Osteocyte (in vitro differentiated cells): ENCODE measurements at regions not wholly inside any gene's neighbourhood (a gene's known extent, or its start where the extent isn't known, plus 50 kb on each side); places are given as distances from the start of the nearest gene placed in this dataset.

ENCODE experiments used
- DNase-seq: peaks from one replicate; pipeline ENCODE4 v3.0.0; 2021; ENCODE audit warnings: mixed read lengths; ENCODE audit not compliant: unreplicated experiment; ENCODE audit errors: extremely low spot score
- H3K27ac Mint-ChIP-seq: one replicate; pipeline ENCODE4 v1.8.0; 2021; ENCODE audit warnings: mild to moderate bottlenecking, mixed read lengths; ENCODE audit not compliant: unreplicated experiment
- H3K27me3 Mint-ChIP-seq: one replicate; pipeline ENCODE4 v1.8.0; 2021; ENCODE audit warnings: mixed read lengths; ENCODE audit not compliant: unreplicated experiment
- H3K36me3 Mint-ChIP-seq: one replicate; pipeline ENCODE4 v1.8.0; 2021; ENCODE audit warnings: mixed read lengths; ENCODE audit not compliant: unreplicated experiment
- H3K4me1 Mint-ChIP-seq: one replicate; pipeline ENCODE4 v1.8.0; 2021; ENCODE audit warnings: mixed read lengths; ENCODE audit not compliant: unreplicated experiment
- H3K4me3 Mint-ChIP-seq: one replicate; pipeline ENCODE4 v1.8.0; 2021; ENCODE audit warnings: mild to moderate bottlenecking, moderate library complexity, mixed read lengths; ENCODE audit not compliant: unreplicated experiment
- H3K9me3 Mint-ChIP-seq: one replicate; pipeline ENCODE4 v1.8.0; 2021; ENCODE audit warnings: mixed read lengths; ENCODE audit not compliant: unreplicated experiment
- TF ChIP-seq, protein P1 (sequence below): fragments of 200-600 bp; sonication (generic); IDR thresholded peaks from 2 replicates; pipeline ENCODE4 v1.5.0; 2021; ENCODE audit warnings: antibody characterized with exemption, mild to moderate bottlenecking, moderate library complexity

DNA sequence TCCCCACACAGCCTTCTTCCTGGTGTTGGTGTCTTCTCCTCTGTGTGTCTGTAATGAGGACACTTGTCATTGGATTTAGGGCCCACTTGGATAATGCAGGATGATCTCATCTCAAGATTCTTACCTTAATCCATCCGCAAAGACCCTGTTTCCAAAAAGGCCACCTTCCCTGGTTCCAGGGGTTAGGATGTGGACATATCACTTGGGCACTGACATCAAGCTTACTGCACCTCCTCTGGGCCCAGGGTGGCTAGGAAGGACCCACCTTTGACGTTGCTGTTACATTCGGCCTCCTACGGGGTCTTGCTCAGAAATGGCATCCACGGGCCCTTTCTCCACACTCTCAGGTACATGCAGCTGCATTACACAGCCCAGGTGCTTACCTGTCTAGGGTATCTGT is 535.9 kb downstream of the BRD1 start:
- Mint-ChIP-seq H3K27ac (no peak overlapping the region), H3K4me1 (no peaks in the 10 kb centered on the region), H3K9me3 (peaks cover 16% of the 10 kb centered on the region), H3K27me3 (no peaks in the 10 kb centered on the region), H3K36me3 (no peaks in the 10 kb centered on the region), H3K4me3 (no peak overlapping the region)
- TF ChIP-seq, protein P1, sequence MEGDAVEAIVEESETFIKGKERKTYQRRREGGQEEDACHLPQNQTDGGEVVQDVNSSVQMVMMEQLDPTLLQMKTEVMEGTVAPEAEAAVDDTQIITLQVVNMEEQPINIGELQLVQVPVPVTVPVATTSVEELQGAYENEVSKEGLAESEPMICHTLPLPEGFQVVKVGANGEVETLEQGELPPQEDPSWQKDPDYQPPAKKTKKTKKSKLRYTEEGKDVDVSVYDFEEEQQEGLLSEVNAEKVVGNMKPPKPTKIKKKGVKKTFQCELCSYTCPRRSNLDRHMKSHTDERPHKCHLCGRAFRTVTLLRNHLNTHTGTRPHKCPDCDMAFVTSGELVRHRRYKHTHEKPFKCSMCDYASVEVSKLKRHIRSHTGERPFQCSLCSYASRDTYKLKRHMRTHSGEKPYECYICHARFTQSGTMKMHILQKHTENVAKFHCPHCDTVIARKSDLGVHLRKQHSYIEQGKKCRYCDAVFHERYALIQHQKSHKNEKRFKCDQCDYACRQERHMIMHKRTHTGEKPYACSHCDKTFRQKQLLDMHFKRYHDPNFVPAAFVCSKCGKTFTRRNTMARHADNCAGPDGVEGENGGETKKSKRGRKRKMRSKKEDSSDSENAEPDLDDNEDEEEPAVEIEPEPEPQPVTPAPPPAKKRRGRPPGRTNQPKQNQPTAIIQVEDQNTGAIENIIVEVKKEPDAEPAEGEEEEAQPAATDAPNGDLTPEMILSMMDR: no peak
- DNase-seq: peak; percentile 34

DNA sequence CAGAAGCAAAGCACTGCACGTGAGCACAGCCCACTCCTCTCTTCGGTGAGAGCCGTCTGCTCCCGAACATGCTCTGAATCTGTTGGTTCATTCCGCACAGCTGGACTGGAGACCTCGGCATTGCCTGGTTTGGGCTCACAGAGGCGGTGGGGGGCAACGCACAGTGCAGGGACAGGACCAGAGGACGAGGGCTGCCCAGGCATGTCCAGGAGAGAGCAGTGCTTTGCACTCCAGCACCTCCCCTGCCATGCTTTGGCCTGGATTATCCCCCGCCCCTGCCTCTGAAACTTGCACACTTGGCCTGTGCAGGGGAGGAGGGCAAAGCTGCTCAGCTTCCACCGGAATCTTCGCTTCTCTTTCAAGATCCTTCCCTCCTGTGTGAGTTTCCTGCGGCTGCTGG is 536.5 kb downstream of the BRD1 start:
- H3K9me3 Mint-ChIP-seq: peaks cover 16% of the 10 kb centered on the region

DNA sequence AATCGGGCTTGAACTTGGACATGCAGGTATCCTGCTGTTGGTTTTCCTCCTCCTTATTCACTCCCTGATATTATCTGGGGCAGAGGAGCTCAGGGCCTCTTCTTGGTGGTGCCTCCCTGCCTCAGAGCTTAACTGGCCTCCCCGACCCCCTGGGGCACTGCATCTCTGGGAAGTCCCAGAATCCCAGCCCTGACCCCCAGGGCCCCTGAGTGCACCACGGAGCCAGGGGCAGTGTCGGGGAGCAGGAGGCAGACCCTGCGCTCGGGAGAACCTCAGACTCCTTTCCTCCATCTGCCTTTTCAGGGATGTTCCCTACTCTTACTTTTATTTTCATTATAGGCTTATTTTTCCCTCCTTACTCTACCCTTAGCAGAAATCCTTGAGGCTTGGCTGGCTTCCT is 537.0 kb downstream of the BRD1 start:
- TF ChIP-seq, protein P1: no peak
- H3K36me3 Mint-ChIP-seq: no peaks in the 10 kb centered on the region
- peak; percentile 76 for DNase-seq
- no peaks in the 10 kb centered on the region for H3K27me3 Mint-ChIP-seq
- no peaks in the 10 kb centered on the region for H3K4me1 Mint-ChIP-seq
- H3K9me3 Mint-ChIP-seq: peaks cover 16% of the 10 kb centered on the region
- H3K4me3 Mint-ChIP-seq: no peak overlapping the region
- no peak overlapping the region for H3K27ac Mint-ChIP-seq

More for the DNA sequence above, 536.5 kb downstream of the BRD1 start:
- TF ChIP-seq, protein P1: no peak
- Mint-ChIP-seq H3K4me3 (no peak overlapping the region), H3K36me3 (no peaks in the 10 kb centered on the region), H3K4me1 (no peaks in the 10 kb centered on the region), H3K27ac (no peak overlapping the region), H3K27me3 (no peaks in the 10 kb centered on the region)
- DNase-seq: peak; percentile 76

DNA sequence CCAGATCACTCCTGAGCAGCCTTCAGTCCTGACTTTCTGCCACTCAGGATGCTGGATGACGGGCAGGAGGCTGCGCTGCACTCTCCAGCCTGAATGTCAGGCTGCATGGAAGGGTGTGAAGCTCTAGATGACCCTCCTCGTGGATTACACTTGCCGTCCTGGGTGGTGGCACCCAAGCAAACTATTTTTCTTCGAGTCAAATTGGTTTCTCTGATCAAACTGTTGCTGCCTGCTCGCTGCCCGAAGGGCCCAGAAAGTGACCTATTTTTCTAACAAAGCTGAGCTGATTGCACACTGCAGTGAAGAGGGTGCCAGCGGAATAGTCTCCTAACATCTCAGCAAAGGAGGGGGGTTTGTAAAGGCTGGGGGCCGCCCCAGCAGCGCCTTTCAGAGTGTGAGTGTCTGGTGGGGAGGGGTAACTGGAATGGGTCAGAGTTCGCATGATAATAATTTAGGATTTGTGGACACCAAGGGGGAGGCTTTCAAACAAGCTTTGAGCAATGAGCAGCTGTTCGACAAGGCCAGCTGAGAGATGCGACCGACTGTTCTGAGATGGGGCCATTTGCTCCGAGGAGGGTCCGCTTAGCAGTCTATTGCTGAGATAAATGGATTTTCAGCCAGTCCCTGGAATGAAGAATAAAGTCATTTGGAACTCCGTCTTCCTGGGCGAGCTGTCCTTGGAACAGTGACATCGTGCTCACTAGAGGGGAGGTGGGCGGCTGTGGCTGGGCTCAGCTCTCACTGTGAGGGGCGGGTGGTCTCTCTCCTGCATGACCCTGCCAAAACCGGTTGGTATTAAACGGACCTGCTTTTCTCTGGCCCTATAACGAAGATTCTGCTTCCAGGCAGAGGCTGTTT is 537.6 kb downstream of the BRD1 start:
- Mint-ChIP-seq H3K27ac (no peak overlapping the region), H3K27me3 (no peaks in the 10 kb centered on the region)
- DNase-seq: peak; percentile 78

DNA sequence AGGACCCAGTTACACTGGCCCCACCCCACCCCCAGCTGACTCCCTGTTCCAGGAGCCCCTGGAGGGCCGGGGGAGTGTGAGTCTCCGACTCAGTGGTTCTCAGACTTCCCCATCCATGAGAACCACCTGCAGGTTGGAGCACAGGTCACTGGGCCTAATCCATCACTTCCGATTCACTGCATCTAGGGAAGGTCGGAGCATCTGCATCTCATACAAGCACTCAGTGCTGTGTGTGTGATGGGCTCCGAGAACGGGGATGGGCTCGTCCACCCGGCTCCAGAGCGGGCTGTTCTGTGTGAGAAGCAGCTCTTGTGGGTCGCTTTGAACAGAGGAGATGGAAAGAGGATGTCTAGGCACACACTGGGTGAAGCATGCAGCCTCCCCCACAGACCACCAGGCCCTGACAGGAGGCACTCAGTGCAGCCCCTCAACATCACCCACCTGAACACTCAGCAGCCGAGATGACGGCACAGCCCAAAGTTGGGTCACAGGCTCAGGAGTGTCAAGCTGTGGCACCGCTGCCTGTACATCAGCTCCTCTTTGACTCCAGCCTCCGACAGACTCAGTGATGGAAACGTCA is 541.4 kb downstream of the BRD1 start:
- DNase-seq: no peak
- H3K4me1 Mint-ChIP-seq: no peaks in the 10 kb centered on the region
- H3K36me3 Mint-ChIP-seq: no peaks in the 10 kb centered on the region
- H3K9me3 Mint-ChIP-seq: no peaks in the 10 kb centered on the region
- H3K27me3 Mint-ChIP-seq: no peaks in the 10 kb centered on the region
- H3K4me3 Mint-ChIP-seq: no peak overlapping the region
- TF ChIP-seq, protein P1: no peak
- H3K27ac Mint-ChIP-seq: no peak overlapping the region

More for the DNA sequence above, 537.6 kb downstream of the BRD1 start:
- Mint-ChIP-seq H3K9me3 (peaks cover 16% of the 10 kb centered on the region), H3K4me3 (no peak overlapping the region), H3K4me1 (no peaks in the 10 kb centered on the region), H3K36me3 (no peaks in the 10 kb centered on the region)
- TF ChIP-seq, protein P1: no peak
